ENCODE measurements at regions not wholly inside any gene's neighbourhood (a gene's known extent, or its start where the extent isn't known, plus 50 kb on each side); places are given as distances from the start of the nearest gene placed in this dataset.
"Not testable (repeated sequence)": the region's sequence is repeated elsewhere in the genome, so short reads cannot be mapped to it uniquely, and the experiment has no call there.

DNA sequence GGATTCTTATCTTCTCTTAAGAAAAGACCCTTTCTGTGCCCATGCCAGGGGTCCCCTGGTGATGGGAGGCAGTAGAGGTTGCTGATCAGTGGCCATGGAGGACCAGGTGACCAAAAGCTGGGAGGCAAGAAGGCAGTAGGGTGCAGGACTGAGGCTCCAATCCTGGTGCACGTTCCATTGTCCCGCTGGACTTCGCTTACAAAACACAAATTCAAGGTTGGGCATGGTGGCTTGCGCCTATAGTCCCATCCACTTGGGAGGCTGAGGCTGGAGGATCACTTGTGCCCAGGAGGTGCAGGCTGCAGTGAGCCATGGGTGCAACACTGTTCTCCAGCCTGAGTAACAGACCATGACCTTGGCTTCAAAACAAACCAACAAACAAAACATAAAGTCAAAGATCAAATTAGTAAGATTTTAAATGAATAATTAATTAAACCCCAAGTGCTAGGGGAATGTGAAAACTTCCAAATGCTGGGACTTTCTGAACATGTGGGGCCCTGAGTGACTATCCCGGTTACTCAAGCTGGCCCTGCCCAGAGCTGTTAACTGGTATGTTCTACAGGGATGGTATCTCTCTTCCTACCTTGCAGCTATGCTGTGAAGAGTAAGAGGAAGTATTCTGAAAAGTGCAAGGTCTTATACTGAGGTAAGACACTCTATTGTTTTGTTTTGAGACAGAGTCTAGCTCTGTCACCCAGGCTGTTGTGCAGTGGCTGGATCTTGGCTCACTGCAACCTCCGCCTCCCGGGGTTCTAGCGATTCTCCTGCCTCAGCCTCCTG is 97.6 kb downstream of the LYZL2 start:
- peak overlapping the region in 1 of 4 donors; percentile 24 for H3K27ac ChIP-seq
- no peak overlapping the region for H3K4me3 ChIP-seq
- H3K36me3 ChIP-seq: no peaks in the 10 kb centered on the region
- H3K4me1 ChIP-seq: peaks cover 0 to 37% (median 6%) of the 10 kb centered on the region in 3 donors
- TF ChIP-seq, protein P1, sequence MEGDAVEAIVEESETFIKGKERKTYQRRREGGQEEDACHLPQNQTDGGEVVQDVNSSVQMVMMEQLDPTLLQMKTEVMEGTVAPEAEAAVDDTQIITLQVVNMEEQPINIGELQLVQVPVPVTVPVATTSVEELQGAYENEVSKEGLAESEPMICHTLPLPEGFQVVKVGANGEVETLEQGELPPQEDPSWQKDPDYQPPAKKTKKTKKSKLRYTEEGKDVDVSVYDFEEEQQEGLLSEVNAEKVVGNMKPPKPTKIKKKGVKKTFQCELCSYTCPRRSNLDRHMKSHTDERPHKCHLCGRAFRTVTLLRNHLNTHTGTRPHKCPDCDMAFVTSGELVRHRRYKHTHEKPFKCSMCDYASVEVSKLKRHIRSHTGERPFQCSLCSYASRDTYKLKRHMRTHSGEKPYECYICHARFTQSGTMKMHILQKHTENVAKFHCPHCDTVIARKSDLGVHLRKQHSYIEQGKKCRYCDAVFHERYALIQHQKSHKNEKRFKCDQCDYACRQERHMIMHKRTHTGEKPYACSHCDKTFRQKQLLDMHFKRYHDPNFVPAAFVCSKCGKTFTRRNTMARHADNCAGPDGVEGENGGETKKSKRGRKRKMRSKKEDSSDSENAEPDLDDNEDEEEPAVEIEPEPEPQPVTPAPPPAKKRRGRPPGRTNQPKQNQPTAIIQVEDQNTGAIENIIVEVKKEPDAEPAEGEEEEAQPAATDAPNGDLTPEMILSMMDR (IDR thresholded peaks at IDR 0.05): no peak
- no peak for TF ChIP-seq POLR2A (IDR thresholded peaks at IDR 0.05)
- 91 to 93% methylated on average over 5 to 8 of the region's 8 CpGs for WGBS, 2 donors
- no peaks in the 10 kb centered on the region for H3K9me3 ChIP-seq
- intact Hi-C loops (cut with DNase I): no loop called here
- no peaks in the 10 kb centered on the region for H3K27me3 ChIP-seq
- DNase-seq: no peak

DNA sequence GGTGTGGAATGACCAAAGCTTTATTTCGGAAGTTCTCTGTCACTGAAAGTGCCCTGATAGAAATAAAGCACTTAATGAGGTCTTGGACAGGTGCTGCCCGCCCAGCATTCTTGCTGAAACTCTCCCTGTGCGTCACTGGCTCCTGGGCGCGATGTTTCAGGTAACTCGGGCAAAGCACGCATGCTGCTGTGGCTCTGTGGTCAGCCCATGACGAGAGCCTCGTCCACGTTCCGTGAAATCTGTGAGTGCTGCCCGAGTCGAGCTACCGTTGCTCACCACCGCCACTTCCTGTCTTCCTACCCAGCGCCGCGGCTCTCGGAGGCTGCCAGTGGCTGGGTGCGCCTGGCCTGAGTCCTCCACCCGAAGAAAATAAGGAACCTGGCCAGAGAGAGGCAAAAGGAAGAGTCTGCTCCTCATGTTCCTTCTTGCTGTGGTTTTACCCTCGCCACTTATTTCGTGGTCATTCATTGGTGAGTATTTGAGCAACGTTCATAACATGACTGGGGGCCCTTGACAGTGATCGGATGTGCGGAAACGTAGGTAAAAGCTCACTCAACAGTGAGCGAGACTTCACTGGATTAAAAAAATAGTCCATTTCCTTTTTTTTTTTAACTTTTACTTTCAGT is 95.5 kb downstream of the MAP3K8 start:
- H3K36me3 ChIP-seq: no peaks in the 10 kb centered on the region
- H3K4me3 ChIP-seq: peak overlapping the region in 1 of 4 donors; percentile 37
- no peaks in the 10 kb centered on the region for H3K9me3 ChIP-seq
- H3K27ac ChIP-seq: peak overlapping the region; percentile 25 to 82 (median 58)
- DNase-seq: peak; percentile 34
- intact Hi-C loops (cut with DNase I): no loop called here
- TF ChIP-seq POLR2A (IDR thresholded peaks at IDR 0.05): peak in 1 of 4 donors; percentile 45
- TF ChIP-seq, protein P1 (IDR thresholded peaks at IDR 0.05): no peak
- H3K4me1 ChIP-seq: peaks cover 0 to 23% (median 0%) of the 10 kb centered on the region in 3 donors
- no peaks in the 10 kb centered on the region for H3K27me3 ChIP-seq
- WGBS, 2 donors: 58 to 74% methylated on average over 27 to 28 of the region's 28 CpGs

DNA sequence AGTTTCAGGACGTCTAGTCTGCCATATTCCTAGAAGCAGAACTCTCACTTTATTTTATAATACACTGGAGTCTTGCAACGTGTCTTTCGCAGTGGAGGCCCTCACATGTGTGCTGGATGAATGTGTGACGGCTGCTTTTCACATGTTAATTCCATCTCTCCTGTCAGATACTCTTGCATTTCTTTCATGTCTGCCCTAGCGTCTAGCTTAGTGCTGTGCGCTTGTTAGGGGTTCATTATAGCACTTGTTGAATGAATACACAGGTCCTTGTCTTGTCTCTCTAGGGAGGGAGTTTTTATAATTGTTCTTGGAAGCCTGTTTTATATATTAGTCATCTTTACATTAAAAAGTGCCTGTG is 94.4 kb downstream of the MAP3K8 start:
- Histone ChIP-seq H3K27ac (no peak overlapping the region), H3K4me3 (no peak overlapping the region), H3K4me1 (peaks cover 0 to 26% (median 0%) of the 10 kb centered on the region in 3 donors), H3K27me3 (no peaks in the 10 kb centered on the region), H3K36me3 (no peaks in the 10 kb centered on the region), H3K9me3 (no peaks in the 10 kb centered on the region)
- no peak for TF ChIP-seq POLR2A (IDR thresholded peaks at IDR 0.05)
- TF ChIP-seq, protein P1 (IDR thresholded peaks at IDR 0.05): no peak
- WGBS, 2 donors: 76 to 87% methylated on average over 6 of the region's 6 CpGs
- DNase-seq: no peak
- intact Hi-C loops (cut with DNase I): no loop called here

DNA sequence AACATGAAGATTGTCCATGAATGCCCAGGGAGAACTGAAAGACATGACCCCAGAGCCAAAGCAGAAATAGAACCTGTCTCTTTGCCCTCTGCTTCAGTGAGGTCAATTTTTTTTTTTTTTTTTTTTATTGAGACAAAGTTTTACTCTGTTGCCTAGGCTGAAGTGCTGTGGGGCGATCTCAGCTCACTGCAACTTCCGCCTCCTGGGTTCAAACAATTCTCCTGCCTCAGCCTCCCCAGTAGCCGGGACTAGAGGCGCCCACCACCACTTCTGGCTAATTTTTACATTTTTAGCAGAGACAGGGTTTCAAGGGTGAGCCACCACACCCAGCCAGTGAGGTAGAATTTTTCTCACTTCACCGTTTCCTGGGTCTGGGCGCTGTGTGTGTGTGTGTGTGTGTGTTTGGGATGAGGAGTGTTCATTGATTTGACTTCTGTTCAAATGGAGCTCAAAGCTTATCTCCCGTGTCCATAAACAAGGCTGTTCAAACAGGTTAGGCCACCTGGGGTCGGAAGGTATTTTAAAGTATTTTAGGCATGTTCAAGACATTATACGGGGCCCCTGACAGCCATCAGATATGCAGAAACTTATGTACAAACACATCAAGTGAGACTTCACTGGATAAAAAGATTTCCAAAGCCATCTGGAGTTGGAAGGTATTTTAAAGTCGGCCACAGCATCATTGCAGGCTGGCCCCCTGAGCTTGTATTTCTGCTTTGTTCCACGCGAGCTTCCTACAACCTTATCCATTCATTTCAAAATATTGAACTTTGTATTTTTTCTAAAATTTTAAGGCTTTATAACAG is 93.8 kb downstream of the MAP3K8 start:
- intact Hi-C loops (cut with DNase I): no loop called here
- Histone ChIP-seq H3K9me3 (no peaks in the 10 kb centered on the region), H3K27ac (no peak overlapping the region), H3K27me3 (no peaks in the 10 kb centered on the region), H3K4me3 (no peak overlapping the region), H3K36me3 (no peaks in the 10 kb centered on the region), H3K4me1 (peaks cover 0 to 25% (median 0%) of the 10 kb centered on the region in 3 donors)
- no peak for TF ChIP-seq POLR2A (IDR thresholded peaks at IDR 0.05)
- TF ChIP-seq, protein P1 (IDR thresholded peaks at IDR 0.05): no peak
- 72 to 87% methylated on average over 12 of the region's 12 CpGs for WGBS, 2 donors
- no peak for DNase-seq

DNA sequence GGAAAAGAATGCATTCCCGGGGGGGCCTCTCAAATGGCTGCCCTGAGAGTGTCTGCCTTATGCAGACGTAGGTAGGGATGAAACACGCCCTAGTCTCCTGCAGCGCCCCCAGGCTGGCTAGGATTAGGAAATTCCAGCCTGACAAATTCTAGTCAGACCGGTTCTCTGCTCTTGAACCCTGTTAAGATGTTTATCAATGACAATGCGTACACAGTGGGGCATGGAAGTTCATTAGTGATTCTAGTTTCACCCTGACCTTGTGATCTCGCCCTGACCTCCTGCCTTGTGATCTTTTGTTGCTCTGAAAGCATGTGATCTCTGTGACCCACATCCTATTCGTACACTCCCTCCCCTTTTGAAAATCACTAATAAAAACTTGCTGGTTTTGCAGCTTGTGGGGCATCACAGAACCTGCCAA is 88.7 kb downstream of the MAP3K8 start:
- H3K9me3 ChIP-seq; H3K27ac ChIP-seq; H3K36me3 ChIP-seq; DNase-seq; H3K4me3 ChIP-seq; H3K27me3 ChIP-seq; intact Hi-C loops (cut with DNase I): not testable (repeated sequence)
- 31 to 46% methylated on average over 7 of the region's 8 CpGs for WGBS, 2 donors
- H3K4me1 ChIP-seq: peaks cover 0 to 18% (median 0%) of the 10 kb centered on the region in 3 donors

Measured in esophagus squamous epithelium (tissue), 5 donors.